ENCODE measurements at regions not wholly inside any gene's neighbourhood (a gene's known extent, or its start where the extent isn't known, plus 50 kb on each side); places are given as distances from the start of the nearest gene placed in this dataset.

- Histone ChIP-seq H3K27ac (ENCODE audit: low read length) (no peak overlapping the region), H3K27me3 (ENCODE audit: control insufficient read depth, insufficient read depth) (no peaks in the 10 kb centered on the region), H3K9me3 (ENCODE audit: control insufficient read depth, low read length) (no peaks in the 10 kb centered on the region), H3K4me3 (ENCODE audit: low read length) (no peak overlapping the region), H3K4me1 (ENCODE audit: control insufficient read depth, insufficient read depth, low read length) (no peaks in the 10 kb centered on the region)
- WGBS = 93% methylated on average over 2 of the region's 2 CpGs
- no peak for DNase-seq
- intact Hi-C loops (cut with DNase I) = no loop called here
- no peak for ATAC-seq
Measured at GRCh38 chr18:43648002-43648401, 370.7 kb upstream of the SYT4 start.

- ATAC-seq (no peak), DNase-seq (no peak)
- H3K4me1 ChIP-seq (ENCODE audit: control insufficient read depth, insufficient read depth, low read length) = no peaks in the 10 kb centered on the region
- H3K27me3 ChIP-seq (ENCODE audit: control insufficient read depth, insufficient read depth) = no peaks in the 10 kb centered on the region
- H3K9me3 ChIP-seq (ENCODE audit: control insufficient read depth, low read length) = no peaks in the 10 kb centered on the region
- 55% methylated on average over 1 of the region's 1 CpG for WGBS
- no peak overlapping the region for H3K4me3 ChIP-seq (ENCODE audit: low read length)
- intact Hi-C loops (cut with DNase I) = no loop called here
- no peak overlapping the region for H3K27ac ChIP-seq (ENCODE audit: low read length)
Measured at GRCh38 chr18:43649649-43650357, 372.5 kb upstream of the SYT4 start.

GRCh38 chr18:43650426-43650825 is 373.1 kb upstream of the SYT4 start:
- DNase-seq (no peak), ATAC-seq (no peak)
- no peaks in the 10 kb centered on the region for H3K9me3 ChIP-seq (ENCODE audit: control insufficient read depth, low read length)
- H3K27ac ChIP-seq (ENCODE audit: low read length) = no peak overlapping the region
- intact Hi-C loops (cut with DNase I) = no loop called here
- 19% methylated on average over 2 of the region's 2 CpGs for WGBS
- H3K4me1 ChIP-seq (ENCODE audit: control insufficient read depth, insufficient read depth, low read length) = no peaks in the 10 kb centered on the region
- H3K27me3 ChIP-seq (ENCODE audit: control insufficient read depth, insufficient read depth) = no peaks in the 10 kb centered on the region
- H3K4me3 ChIP-seq (ENCODE audit: low read length) = no peak overlapping the region

DNA sequence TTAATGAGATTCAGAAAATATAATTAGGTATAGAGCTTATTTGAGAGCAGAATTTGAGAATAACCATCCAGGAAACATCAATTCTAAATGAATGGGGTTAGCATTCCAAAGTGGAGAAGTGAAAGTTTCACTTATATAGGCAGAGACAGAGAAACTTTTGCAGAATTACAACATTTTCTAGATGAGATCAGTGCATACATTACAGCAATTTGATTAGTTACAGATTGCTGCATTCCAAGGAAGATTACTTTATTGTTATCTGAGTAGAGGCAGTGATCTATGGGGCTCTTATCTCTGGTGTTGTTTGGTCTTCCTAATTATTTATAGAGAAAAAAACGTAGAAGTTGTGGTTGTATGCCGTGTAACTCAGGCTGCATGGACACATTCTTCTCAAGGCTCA is 373.8 kb upstream of the SYT4 start:
- 30% methylated on average over 2 of the region's 2 CpGs for WGBS
- ATAC-seq = no peak
- no peak for DNase-seq
- Histone ChIP-seq H3K4me3 (ENCODE audit: low read length) (no peak overlapping the region), H3K27me3 (ENCODE audit: control insufficient read depth, insufficient read depth) (no peaks in the 10 kb centered on the region), H3K9me3 (ENCODE audit: control insufficient read depth, low read length) (no peaks in the 10 kb centered on the region), H3K27ac (ENCODE audit: low read length) (no peak overlapping the region), H3K4me1 (ENCODE audit: control insufficient read depth, insufficient read depth, low read length) (no peaks in the 10 kb centered on the region)
- intact Hi-C loops (cut with DNase I) = no loop called here

DNA sequence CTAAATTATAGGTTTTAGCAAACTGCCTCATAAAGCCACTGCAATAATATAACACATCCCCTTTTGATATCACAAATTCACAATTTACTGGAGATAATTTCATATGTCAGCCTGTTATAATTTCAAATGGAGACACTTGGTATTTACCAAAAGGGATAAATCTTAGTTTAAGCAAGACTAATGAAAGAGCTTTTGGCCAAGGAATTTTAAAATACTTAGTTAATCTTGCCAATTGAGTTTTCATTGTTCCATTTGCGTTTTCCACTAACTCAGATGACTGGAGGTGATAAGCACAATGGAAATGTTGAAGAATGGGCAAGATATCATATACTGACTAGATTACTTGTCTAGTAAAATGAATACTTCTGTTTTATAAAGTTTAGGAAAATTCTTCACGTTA is 379.3 kb upstream of the SYT4 start:
- WGBS = 74% methylated on average over 2 of the region's 2 CpGs
- Histone ChIP-seq H3K27ac (ENCODE audit: low read length) (no peak overlapping the region), H3K9me3 (ENCODE audit: control insufficient read depth, low read length) (no peaks in the 10 kb centered on the region), H3K27me3 (ENCODE audit: control insufficient read depth, insufficient read depth) (no peaks in the 10 kb centered on the region), H3K4me1 (ENCODE audit: control insufficient read depth, insufficient read depth, low read length) (no peaks in the 10 kb centered on the region), H3K4me3 (ENCODE audit: low read length) (no peak overlapping the region)
- DNase-seq = no peak
- intact Hi-C loops (cut with DNase I) = no loop called here
- no peak for ATAC-seq

- Histone ChIP-seq H3K4me3 (ENCODE audit: low read length) (no peak overlapping the region), H3K4me1 (ENCODE audit: control insufficient read depth, insufficient read depth, low read length) (no peaks in the 10 kb centered on the region), H3K27ac (ENCODE audit: low read length) (no peak overlapping the region), H3K9me3 (ENCODE audit: control insufficient read depth, low read length) (no peaks in the 10 kb centered on the region), H3K27me3 (ENCODE audit: control insufficient read depth, insufficient read depth) (no peaks in the 10 kb centered on the region)
- intact Hi-C loops (cut with DNase I) = no loop called here
- DNase-seq (no peak), ATAC-seq (no peak)
- 47% methylated on average over 2 of the region's 2 CpGs for WGBS
Measured at GRCh38 chr18:43661570-43661969, 384.3 kb upstream of the SYT4 start.

GRCh38 chr18:43662657-43663056 is 385.4 kb upstream of the SYT4 start:
- WGBS = 61% methylated on average over 4 of the region's 4 CpGs
- no peak for ATAC-seq
- intact Hi-C loops (cut with DNase I) = no loop called here
- H3K27me3 ChIP-seq (ENCODE audit: control insufficient read depth, insufficient read depth) = no peaks in the 10 kb centered on the region
- no peak for DNase-seq
- no peak overlapping the region for H3K27ac ChIP-seq (ENCODE audit: low read length)
- no peaks in the 10 kb centered on the region for H3K9me3 ChIP-seq (ENCODE audit: control insufficient read depth, low read length)
- H3K4me1 ChIP-seq (ENCODE audit: control insufficient read depth, insufficient read depth, low read length) = no peaks in the 10 kb centered on the region
- H3K4me3 ChIP-seq (ENCODE audit: low read length) = no peak overlapping the region

- WGBS = 85% methylated on average over 1 of the region's 1 CpG
- intact Hi-C loops (cut with DNase I) = no loop called here
Measured at GRCh38 chr18:43663159-43663558, 385.9 kb upstream of the SYT4 start.

DNA sequence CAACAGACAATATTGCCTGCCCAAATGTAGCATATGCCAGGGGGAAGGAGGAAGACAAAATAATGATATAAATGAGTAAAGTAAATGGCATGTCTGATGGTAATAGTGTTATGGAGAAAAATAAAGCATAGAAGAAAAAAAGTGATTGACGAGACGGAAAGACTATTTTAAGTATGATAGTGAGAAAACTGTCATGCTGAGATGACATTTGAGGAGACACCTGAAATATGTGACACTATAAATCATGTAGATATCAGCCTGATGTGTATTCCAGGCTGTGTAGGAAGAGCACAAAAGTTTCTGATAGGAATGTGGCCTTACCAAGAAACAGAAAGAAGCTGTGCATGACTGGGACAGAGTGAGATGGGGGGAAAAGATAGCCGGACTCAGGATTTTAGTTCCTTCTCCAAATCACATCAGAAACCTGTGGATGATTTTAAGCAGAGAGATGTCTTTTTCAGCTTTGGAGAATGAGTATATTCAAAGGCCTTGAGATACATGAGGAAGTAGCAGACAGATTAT is 387.3 kb upstream of the SYT4 start:
- intact Hi-C loops (cut with DNase I) = no loop called here
- Histone ChIP-seq H3K27ac (ENCODE audit: low read length) (no peak overlapping the region), H3K9me3 (ENCODE audit: control insufficient read depth, low read length) (no peaks in the 10 kb centered on the region), H3K4me3 (ENCODE audit: low read length) (no peak overlapping the region), H3K27me3 (ENCODE audit: control insufficient read depth, insufficient read depth) (no peaks in the 10 kb centered on the region), H3K4me1 (ENCODE audit: control insufficient read depth, insufficient read depth, low read length) (no peaks in the 10 kb centered on the region)
- DNase-seq = no peak
- no peak for ATAC-seq
- WGBS = 42% methylated on average over 3 of the region's 3 CpGs

More at GRCh38 chr18:43663159-43663558, 385.9 kb upstream of the SYT4 start:
- no peak overlapping the region for H3K4me3 ChIP-seq (ENCODE audit: low read length)
- H3K27ac ChIP-seq (ENCODE audit: low read length) = no peak overlapping the region
- no peaks in the 10 kb centered on the region for H3K27me3 ChIP-seq (ENCODE audit: control insufficient read depth, insufficient read depth)
- ATAC-seq (no peak), DNase-seq (no peak)
- H3K4me1 ChIP-seq (ENCODE audit: control insufficient read depth, insufficient read depth, low read length) = no peaks in the 10 kb centered on the region
- no peaks in the 10 kb centered on the region for H3K9me3 ChIP-seq (ENCODE audit: control insufficient read depth, low read length)

DNA sequence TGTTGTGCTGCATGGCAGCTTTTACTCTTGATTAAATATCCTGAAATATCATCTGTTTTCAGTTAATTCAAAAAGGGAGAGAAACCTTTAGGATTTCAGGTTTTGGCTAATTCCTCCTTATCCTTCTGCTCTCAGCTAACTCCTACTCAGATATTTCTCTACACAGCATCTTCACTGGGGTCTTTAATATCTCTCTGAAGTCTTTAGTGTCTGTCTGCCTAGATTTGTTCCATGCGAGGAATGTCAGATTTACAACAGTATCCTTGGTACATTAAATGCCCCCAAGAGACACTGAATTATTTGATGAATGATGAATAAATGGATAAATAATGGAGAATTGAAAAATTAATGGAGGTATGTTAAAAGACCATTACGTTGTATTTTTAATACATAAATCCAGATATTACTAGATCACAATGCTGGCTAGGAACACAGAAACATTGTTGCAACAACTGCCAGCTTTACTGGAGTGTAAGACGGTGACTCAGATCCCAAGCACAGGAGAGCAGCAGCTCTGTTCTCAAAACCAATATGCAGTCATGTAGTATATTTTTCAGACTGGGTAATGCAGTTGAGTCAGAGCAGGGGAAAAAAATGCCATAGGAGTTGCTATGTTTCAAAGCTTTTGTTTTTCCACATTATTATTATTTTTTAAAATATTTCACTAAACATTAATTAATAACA is 388.0 kb upstream of the SYT4 start:
- intact Hi-C loops (cut with DNase I) = no loop called here
- no peak for ATAC-seq
- H3K4me3 ChIP-seq (ENCODE audit: low read length) = no peak overlapping the region

DNA sequence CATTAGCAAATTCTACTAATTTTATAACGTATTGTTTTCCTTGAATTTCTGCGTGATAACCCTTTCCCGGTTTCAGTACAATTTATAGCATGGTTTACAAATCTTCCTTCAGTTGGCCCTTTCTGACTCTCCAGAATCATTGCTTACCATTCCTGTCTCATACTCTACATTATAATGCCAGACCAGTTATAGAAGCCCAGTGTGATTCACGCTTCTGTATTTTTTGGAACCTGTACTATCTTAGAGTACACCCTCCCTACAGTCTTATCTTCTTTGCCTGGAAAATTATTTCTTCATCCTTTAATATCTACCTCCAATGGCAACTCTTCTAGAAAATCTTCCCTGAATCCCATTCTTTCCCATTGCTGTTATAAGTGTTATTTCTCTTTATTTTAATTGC is 391.6 kb upstream of the SYT4 start:
- Histone ChIP-seq H3K27ac (ENCODE audit: low read length) (no peak overlapping the region), H3K4me1 (ENCODE audit: control insufficient read depth, insufficient read depth, low read length) (no peaks in the 10 kb centered on the region), H3K9me3 (ENCODE audit: control insufficient read depth, low read length) (no peaks in the 10 kb centered on the region), H3K27me3 (ENCODE audit: control insufficient read depth, insufficient read depth) (no peaks in the 10 kb centered on the region), H3K4me3 (ENCODE audit: low read length) (no peak overlapping the region)
- ATAC-seq (peak in 1 of 2 donors; percentile 47), DNase-seq (no peak)
- intact Hi-C loops (cut with DNase I) = no loop called here
- WGBS = 77% methylated on average over 4 of the region's 4 CpGs

More for the DNA sequence above, 388.0 kb upstream of the SYT4 start:
- H3K27ac ChIP-seq (ENCODE audit: low read length) = no peak overlapping the region
- H3K9me3 ChIP-seq (ENCODE audit: control insufficient read depth, low read length) = no peaks in the 10 kb centered on the region
- no peaks in the 10 kb centered on the region for H3K27me3 ChIP-seq (ENCODE audit: control insufficient read depth, insufficient read depth)
- 54% methylated on average over 3 of the region's 3 CpGs for WGBS
- no peaks in the 10 kb centered on the region for H3K4me1 ChIP-seq (ENCODE audit: control insufficient read depth, insufficient read depth, low read length)
- DNase-seq = no peak

Data from right cardiac atrium (tissue), 5 donors.